ENCODE measurements at regions not wholly inside any gene's neighbourhood (a gene's known extent, or its start where the extent isn't known, plus 50 kb on each side); places are given as distances from the start of the nearest gene placed in this dataset.

GRCh38 chr10:6756716-6757115 is 176.6 kb upstream of the PRKCQ start:
- H3K27ac ChIP-seq (ENCODE audit: extremely low read depth, low read depth, low read length): no peak overlapping the region
- POLR2A ChIA-PET: no interaction called here
- H3K4me1 ChIP-seq (ENCODE audit: control insufficient read depth, insufficient read depth, low read length): no peaks in the 10 kb centered on the region
- no peak for TF ChIP-seq KLF17 (tag by site-specific recombination; IDR thresholded peaks at IDR 0.05)
- TF ChIP-seq TCF7L2 (IDR thresholded peaks at IDR 0.05; ENCODE audit: borderline replicate concordance, low read depth, low read length): no peak
- no peak for TF ChIP-seq ZNF561 (tag by site-specific recombination; IDR thresholded peaks at IDR 0.05; ENCODE audit: borderline replicate concordance)
- no peak for TF ChIP-seq HIC1 (tag by site-specific recombination; IDR thresholded peaks at IDR 0.05)
- TF ChIP-seq ZNF394 (tag by site-specific recombination; IDR thresholded peaks at IDR 0.05; ENCODE audit: borderline replicate concordance): no peak
- TF ChIP-seq ZFP37 (tag by site-specific recombination; IDR thresholded peaks at IDR 0.05): no peak
- TF ChIP-seq ZNF174 (tag by site-specific recombination; IDR thresholded peaks at IDR 0.05): no peak
- TF ChIP-seq ZNF19 (tag by site-specific recombination; IDR thresholded peaks at IDR 0.05; ENCODE audit: low read depth): no peak
- no peak for TF ChIP-seq ZNF423 (tag by site-specific recombination; IDR thresholded peaks at IDR 0.05)
- TF ChIP-seq ZSCAN18 (tag by site-specific recombination; IDR thresholded peaks at IDR 0.05): no peak
- no peak for TF ChIP-seq ZSCAN5A (tag by site-specific recombination; IDR thresholded peaks at IDR 0.05)
- TF ChIP-seq ZBTB1 (tag by site-specific recombination; IDR thresholded peaks at IDR 0.05): no peak
- no peak for TF ChIP-seq ZBTB49 (tag by site-specific recombination; IDR thresholded peaks at IDR 0.05; ENCODE audit: low read depth)
- TF ChIP-seq ZEB2 (tag by site-specific recombination; IDR thresholded peaks at IDR 0.05): no peak
- TF ChIP-seq ZNF121 (tag by site-specific recombination; IDR thresholded peaks at IDR 0.05): no peak
- no peak for TF ChIP-seq ZNF654 (tag by site-specific recombination; IDR thresholded peaks at IDR 0.05; ENCODE audit: low read depth)
- no peak for TF ChIP-seq ZNF530 (tag by site-specific recombination; IDR thresholded peaks at IDR 0.05; ENCODE audit: low read depth)
- no peak for TF ChIP-seq MZF1 (tag by site-specific recombination; IDR thresholded peaks at IDR 0.05; ENCODE audit: borderline replicate concordance)
- H3K36me3 ChIP-seq (ENCODE audit: control insufficient read depth in 2 of 2, insufficient read depth in 1 of 2, low read length in 2 of 2): no peaks in the 10 kb centered on the region
- no peaks in the 10 kb centered on the region for H3K9me3 ChIP-seq (ENCODE audit: control insufficient read depth, insufficient read depth, low read depth, low read length)
- H3K4me3 ChIP-seq (ENCODE audit: low read depth, low read length): no peak overlapping the region
- CTCF ChIA-PET: no interaction called here

All from HEK293 (cell line).